ENCODE measurements at regions not wholly inside any gene's neighbourhood (a gene's known extent, or its start where the extent isn't known, plus 50 kb on each side); places are given as distances from the start of the nearest gene placed in this dataset.

GRCh38 chr2:155502766-155503165 lies 804.3 kb downstream of the KCNJ3 start:
- Histone ChIP-seq H3K4me2 (replicated peaks; ENCODE audit: low read depth, low read length, poor library complexity, severe bottlenecking) (no peak overlapping the region), H3K27me3 (replicated peaks in 1 of 4; ENCODE audit: control extremely low read depth in 1 of 4, control insufficient read depth in 3 of 4, insufficient read depth in 4 of 4, low read length in 3 of 4) (no peaks in the 10 kb centered on the region), H3K9ac (ENCODE audit: low read length) (no peak overlapping the region), H3K4me3 (ENCODE audit: control extremely low read depth in 1 of 5, extremely low read depth in 1 of 5, insufficient read depth in 1 of 5, low read depth in 2 of 5, low read length in 4 of 5) (no peak overlapping the region), H3K9me3 (ENCODE audit: control extremely low read depth in 1 of 3, control insufficient read depth in 2 of 3, insufficient read depth in 1 of 3, low read length in 2 of 3) (no peaks in the 10 kb centered on the region), H3K27ac (ENCODE audit: low read length in 2 of 2) (no peak overlapping the region), H2AFZ (ENCODE audit: insufficient read depth, low read depth, low read length, poor library complexity, severe bottlenecking) (no peak overlapping the region), H4K20me1 (ENCODE audit: control insufficient read depth, insufficient read depth, low read length, poor library complexity, severe bottlenecking) (no peaks in the 10 kb centered on the region), H3K4me1 (ENCODE audit: control insufficient read depth in 2 of 2, insufficient read depth in 2 of 2, low read length in 2 of 2) (no peaks in the 10 kb centered on the region), H3K36me3 (replicated peaks in 1 of 2; ENCODE audit: control extremely low read depth in 1 of 2, control insufficient read depth in 1 of 2, extremely low read depth in 1 of 2, insufficient read depth in 2 of 2, low read length in 1 of 2) (no peaks in the 10 kb centered on the region), H3K79me2 (ENCODE audit: control insufficient read depth, insufficient read depth, low read length) (no peaks in the 10 kb centered on the region)
- Mint-ChIP-seq H3K4me3 (no peak overlapping the region), H3K4me1 (no peaks in the 10 kb centered on the region), H3K27ac (no peak overlapping the region), H3K27me3 (no peaks in the 10 kb centered on the region), H3K9me3 (ENCODE audit: insufficient read depth) (no peaks in the 10 kb centered on the region)
- intact Hi-C loops (cut with micrococcal nuclease): no loop called here
- no peak for DNase-seq
- ChIA-PET POLR2A (no interaction called here), CTCF (interaction anchor here (1.0 kb wide), 1 partner anchor 10 kb away, joined by 3 read pairs; no protein-coding TSS in a partner anchor)
- TF ChIP-seq CTCF (IDR thresholded peaks at IDR 0.05) (no peak), EZH2 (IDR thresholded peaks at IDR 0.05; ENCODE audit: borderline replicate concordance, insufficient read depth, low read depth, low read length, poor library complexity, severe bottlenecking) (no peak)
- 57% methylated on average over 1 of the region's 2 CpGs for WGBS (ENCODE audit: insufficient coverage)
- ATAC-seq (ENCODE audit: low read depth): no peak

- no CpG with 5 or more reads among the region's 1 CpG for WGBS (ENCODE audit: insufficient coverage)
- no peak overlapping the region for H3K4me3 ChIP-seq (ENCODE audit: control extremely low read depth in 1 of 5, extremely low read depth in 1 of 5, insufficient read depth in 1 of 5, low read depth in 2 of 5, low read length in 4 of 5)
- intact Hi-C loops (cut with micrococcal nuclease): no loop called here
- no peak overlapping the region for H2AFZ ChIP-seq (ENCODE audit: insufficient read depth, low read depth, low read length, poor library complexity, severe bottlenecking)
- no peaks in the 10 kb centered on the region for H3K4me1 ChIP-seq (ENCODE audit: control insufficient read depth in 2 of 2, insufficient read depth in 2 of 2, low read length in 2 of 2)
- no peak for TF ChIP-seq EZH2 (IDR thresholded peaks at IDR 0.05; ENCODE audit: borderline replicate concordance, insufficient read depth, low read depth, low read length, poor library complexity, severe bottlenecking)
- no peak for TF ChIP-seq CTCF (IDR thresholded peaks at IDR 0.05)
- Mint-ChIP-seq H3K27me3 (no peaks in the 10 kb centered on the region), H3K27ac (no peak overlapping the region), H3K9me3 (ENCODE audit: insufficient read depth) (peaks cover 2% of the 10 kb centered on the region), H3K4me3 (no peak overlapping the region), H3K4me1 (no peaks in the 10 kb centered on the region)
- no peaks in the 10 kb centered on the region for H3K36me3 ChIP-seq (replicated peaks in 1 of 2; ENCODE audit: control extremely low read depth in 1 of 2, control insufficient read depth in 1 of 2, extremely low read depth in 1 of 2, insufficient read depth in 2 of 2, low read length in 1 of 2)
- no peak overlapping the region for H3K27ac ChIP-seq (ENCODE audit: low read length in 2 of 2)
- ChIA-PET POLR2A (no interaction called here), CTCF (no interaction called here)
- no peaks in the 10 kb centered on the region for H3K27me3 ChIP-seq (replicated peaks in 1 of 4; ENCODE audit: control extremely low read depth in 1 of 4, control insufficient read depth in 3 of 4, insufficient read depth in 4 of 4, low read length in 3 of 4)
- ATAC-seq (ENCODE audit: low read depth) (no peak), DNase-seq (no peak)
- H3K79me2 ChIP-seq (ENCODE audit: control insufficient read depth, insufficient read depth, low read length): no peaks in the 10 kb centered on the region
- no peak overlapping the region for H3K4me2 ChIP-seq (replicated peaks; ENCODE audit: low read depth, low read length, poor library complexity, severe bottlenecking)
- H3K9ac ChIP-seq (ENCODE audit: low read length): no peak overlapping the region
- H3K9me3 ChIP-seq (ENCODE audit: control extremely low read depth in 1 of 3, control insufficient read depth in 2 of 3, insufficient read depth in 1 of 3, low read length in 2 of 3): no peaks in the 10 kb centered on the region
- H4K20me1 ChIP-seq (ENCODE audit: control insufficient read depth, insufficient read depth, low read length, poor library complexity, severe bottlenecking): no peaks in the 10 kb centered on the region
Measured at GRCh38 chr2:155498106-155498505, 799.6 kb downstream of the KCNJ3 start.

Data from B cell (primary cell).